ENCODE measurements at regions not wholly inside any gene's neighbourhood (a gene's known extent, or its start where the extent isn't known, plus 50 kb on each side); places are given as distances from the start of the nearest gene placed in this dataset.

GRCh38 chr4:186814535-186815070 lies 90.9 kb upstream of the FAT1 start:
- TF ChIP-seq CTCF (IDR thresholded peaks at IDR 0.05; ENCODE audit: insufficient read depth, low read length, poor library complexity, severe bottlenecking) (no peak), EZH2phosphoT487 (conservative IDR thresholded peaks at IDR 0.05; ENCODE audit: low read length) (no peak)

Measured in SU-DHL-6 (cell line).